Activated CD4-positive, alpha-beta T cell treated with anti-CD3 and anti-CD28 coated beads, Interleukin-2, amount 10 ng/mL, durations not matched to agents 7 days and 5 days (primary cell): ENCODE measurements at regions not wholly inside any gene's neighbourhood (a gene's known extent, or its start where the extent isn't known, plus 50 kb on each side); places are given as distances from the start of the nearest gene placed in this dataset.
"Not testable (repeated sequence)": the region's sequence is repeated elsewhere in the genome, so short reads cannot be mapped to it uniquely, and the experiment has no call there.

Source experiments
- CTCF ChIA-PET: fragments of 350-600 bp; sonication (Branson Sonifier 250); formaldehyde crosslinking; loops from one replicate; lab custom pipeline; 2021; ENCODE audit warnings: antibody characterized with exemption; lab: Charles Lee
- POLR2A ChIA-PET: fragments of 350-600 bp; sonication (Branson Sonifier 250); formaldehyde crosslinking; loops from one replicate; lab custom pipeline; 2021; ENCODE audit warnings: antibody characterized with exemption; lab: Charles Lee
- DNase-seq: peaks from one replicate; pipeline ENCODE4 v3.0.0-alpha.2; 2020
- H3K27ac Mint-ChIP-seq: one replicate; pipeline ENCODE4 v1.8.0; 2021; ENCODE audit warnings: mild to moderate bottlenecking, moderate library complexity, mixed read lengths
- H3K27me3 Mint-ChIP-seq: one replicate; pipeline ENCODE4 v1.8.0; 2021; ENCODE audit warnings: mixed read lengths
- H3K36me3 Mint-ChIP-seq: one replicate; pipeline ENCODE4 v1.8.0; 2021; ENCODE audit warnings: low read depth, mixed read lengths
- H3K4me1 Mint-ChIP-seq: one replicate; pipeline ENCODE4 v1.8.0; 2021; ENCODE audit warnings: mixed read lengths
- H3K4me3 Mint-ChIP-seq: one replicate; pipeline ENCODE4 v1.8.0; 2021; ENCODE audit warnings: mild to moderate bottlenecking, moderate library complexity, mixed read lengths
- H3K9me3 Mint-ChIP-seq: one replicate; pipeline ENCODE4 v1.8.0; 2021; ENCODE audit warnings: mixed read lengths

GRCh38 chr20:50356962-50357782 lies 153.0 kb upstream of the PTPN1 start:
- ChIA-PET POLR2A (interaction anchor here (0.6 kb wide), 1 partner anchor 89 kb away, joined by 3 read pairs; no protein-coding TSS in a partner anchor), CTCF (interaction anchor here (1.1 to 2.0 kb wide), 4 partner anchors 8 to 34 kb away, joined by 3 to 5 read pairs (median 4); no protein-coding TSS in a partner anchor)
- no peaks in the 10 kb centered on the region for H3K9me3 Mint-ChIP-seq

DNA sequence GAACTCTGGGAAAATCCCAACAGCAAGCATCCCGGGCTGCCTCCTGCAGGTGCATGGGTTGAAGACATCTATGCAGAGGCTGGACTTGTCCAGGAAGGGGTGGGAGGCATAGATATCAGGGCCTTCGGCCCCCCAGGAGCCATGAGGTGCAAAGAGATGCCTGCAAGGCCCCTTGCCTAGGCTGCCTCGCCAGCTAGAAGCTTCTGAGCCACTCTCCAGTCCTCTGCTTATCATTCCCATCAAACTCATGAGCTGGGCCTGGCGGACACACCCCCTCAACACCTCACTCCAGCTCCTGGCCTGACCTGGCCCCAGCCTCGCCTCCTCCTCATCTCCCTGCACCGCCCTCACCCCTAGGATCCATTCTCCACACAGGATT lies 152.4 kb upstream of the PTPN1 start:
- ChIA-PET POLR2A (interaction anchor here (0.6 kb wide), 1 partner anchor 90 kb away, joined by 3 read pairs; no protein-coding TSS in a partner anchor), CTCF (interaction anchor here (1.1 to 2.0 kb wide), 2 partner anchors 8 to 10 kb away, joined by 5 read pairs; no protein-coding TSS in a partner anchor)
- DNase-seq: no peak
- H3K27me3 Mint-ChIP-seq: no peaks in the 10 kb centered on the region
- no peaks in the 10 kb centered on the region for H3K9me3 Mint-ChIP-seq
- no peak overlapping the region for H3K27ac Mint-ChIP-seq
- no peaks in the 10 kb centered on the region for H3K36me3 Mint-ChIP-seq
- H3K4me3 Mint-ChIP-seq: no peak overlapping the region
- H3K4me1 Mint-ChIP-seq: peaks cover 10% of the 10 kb centered on the region

More at GRCh38 chr20:50356962-50357782, 153.0 kb upstream of the PTPN1 start:
- Mint-ChIP-seq H3K27ac (no peak overlapping the region), H3K4me1 (peaks cover 15% of the 10 kb centered on the region), H3K27me3 (peaks cover 2% of the 10 kb centered on the region), H3K4me3 (no peak overlapping the region), H3K36me3 (no peaks in the 10 kb centered on the region)
- DNase-seq: no peak

- H3K27me3 Mint-ChIP-seq: no peaks in the 10 kb centered on the region
- DNase-seq: no peak
- no peaks in the 10 kb centered on the region for H3K36me3 Mint-ChIP-seq
- CTCF ChIA-PET: interaction anchor here (1.1 to 2.0 kb wide), 2 partner anchors 9 kb away, joined by 5 read pairs; no protein-coding TSS in a partner anchor
- no peak overlapping the region for H3K4me3 Mint-ChIP-seq
- POLR2A ChIA-PET: no interaction called here
- H3K27ac Mint-ChIP-seq: no peak overlapping the region
- H3K4me1 Mint-ChIP-seq: peaks cover 9% of the 10 kb centered on the region
- H3K9me3 Mint-ChIP-seq: no peaks in the 10 kb centered on the region
Measured at GRCh38 chr20:50358166-50358565, 152.0 kb upstream of the PTPN1 start.

- no peaks in the 10 kb centered on the region for H3K9me3 Mint-ChIP-seq
- CTCF ChIA-PET: no interaction called here
- H3K4me1 Mint-ChIP-seq: peaks cover 2% of the 10 kb centered on the region
Measured at GRCh38 chr20:50358971-50359370, 151.2 kb upstream of the PTPN1 start.

GRCh38 chr20:50359607-50360217 lies 150.5 kb upstream of the PTPN1 start:
- Mint-ChIP-seq H3K27ac (no peak overlapping the region), H3K36me3 (no peaks in the 10 kb centered on the region), H3K27me3 (peaks cover 4% of the 10 kb centered on the region), H3K4me3 (no peak overlapping the region), H3K4me1 (peaks cover 2% of the 10 kb centered on the region), H3K9me3 (no peaks in the 10 kb centered on the region)
- DNase-seq: no peak
- CTCF ChIA-PET: no interaction called here
- POLR2A ChIA-PET: no interaction called here

More at GRCh38 chr20:50358971-50359370, 151.2 kb upstream of the PTPN1 start:
- Mint-ChIP-seq H3K27ac (no peak overlapping the region), H3K4me3 (no peak overlapping the region), H3K36me3 (no peaks in the 10 kb centered on the region), H3K27me3 (no peaks in the 10 kb centered on the region)
- no peak for DNase-seq
- POLR2A ChIA-PET: no interaction called here

DNA sequence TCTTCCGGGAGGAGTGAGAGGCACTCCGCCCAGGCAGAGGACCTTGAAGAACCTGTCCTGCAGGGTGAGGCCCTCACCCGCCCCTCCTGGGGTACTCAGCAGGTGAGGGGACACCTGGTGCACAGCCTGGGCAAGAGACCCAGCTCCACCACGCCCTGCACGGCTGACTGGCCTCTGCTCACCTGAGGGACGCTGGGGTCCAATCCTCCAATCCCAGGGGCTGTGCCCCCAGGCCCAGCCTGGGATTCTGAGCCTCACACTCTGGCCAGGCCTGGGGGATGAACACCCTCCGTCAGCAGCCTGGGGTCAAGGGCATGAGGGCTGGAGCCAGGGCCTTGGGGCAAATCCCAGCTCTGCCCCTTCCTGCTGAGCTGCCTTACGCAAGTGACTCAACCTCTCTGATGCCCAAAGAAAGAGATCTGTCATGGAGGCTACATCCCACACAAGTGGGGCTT lies 149.9 kb upstream of the PTPN1 start:
- ChIA-PET CTCF (no interaction called here), POLR2A (no interaction called here)
- Mint-ChIP-seq H3K27me3 (peaks cover 4% of the 10 kb centered on the region), H3K27ac (no peak overlapping the region), H3K36me3 (no peaks in the 10 kb centered on the region), H3K4me1 (peaks cover 2% of the 10 kb centered on the region), H3K9me3 (no peaks in the 10 kb centered on the region), H3K4me3 (no peak overlapping the region)
- no peak for DNase-seq

- no peak for DNase-seq
- H3K27me3 Mint-ChIP-seq: peaks cover 4% of the 10 kb centered on the region
- no peak overlapping the region for H3K27ac Mint-ChIP-seq
- POLR2A ChIA-PET: no interaction called here
- peaks cover 6% of the 10 kb centered on the region for H3K4me1 Mint-ChIP-seq
- CTCF ChIA-PET: no interaction called here
- no peaks in the 10 kb centered on the region for H3K36me3 Mint-ChIP-seq
- no peak overlapping the region for H3K4me3 Mint-ChIP-seq
- H3K9me3 Mint-ChIP-seq: no peaks in the 10 kb centered on the region
Measured at GRCh38 chr20:50360921-50361320, 149.3 kb upstream of the PTPN1 start.

DNA sequence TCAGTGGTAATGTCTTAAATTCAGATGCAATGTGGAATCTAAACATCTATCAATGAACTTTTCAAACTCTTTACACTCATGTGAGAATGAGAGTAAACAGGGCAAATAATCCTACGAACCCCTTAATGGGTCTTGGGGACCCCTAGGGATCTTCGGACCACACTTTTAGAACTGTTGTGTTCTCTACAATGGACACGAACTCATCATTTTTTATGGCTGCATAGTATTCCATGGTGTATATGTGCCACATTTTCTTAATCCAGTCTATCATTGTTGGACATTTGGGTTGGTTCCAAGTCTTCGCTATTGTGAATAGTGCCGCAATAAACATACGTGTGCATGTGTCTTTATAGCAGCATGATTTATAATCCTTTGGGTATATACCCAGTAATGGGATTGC lies 148.0 kb upstream of the PTPN1 start:
- H3K4me3 Mint-ChIP-seq, H3K27me3 Mint-ChIP-seq, H3K9me3 Mint-ChIP-seq, CTCF ChIA-PET, POLR2A ChIA-PET, H3K36me3 Mint-ChIP-seq, H3K27ac Mint-ChIP-seq, DNase-seq: not testable (repeated sequence)
- H3K4me1 Mint-ChIP-seq: peaks cover 18% of the 10 kb centered on the region

GRCh38 chr20:50363027-50363426 lies 147.2 kb upstream of the PTPN1 start:
- H3K36me3 Mint-ChIP-seq: no peaks in the 10 kb centered on the region
- H3K27ac Mint-ChIP-seq: no peak overlapping the region
- H3K27me3 Mint-ChIP-seq: peaks cover 4% of the 10 kb centered on the region
- no peak overlapping the region for H3K4me3 Mint-ChIP-seq
- peaks cover 23% of the 10 kb centered on the region for H3K4me1 Mint-ChIP-seq
- no peak for DNase-seq
- H3K9me3 Mint-ChIP-seq: no peaks in the 10 kb centered on the region
- ChIA-PET CTCF (interaction anchor here (1.5 to 1.6 kb wide), 3 partner anchors 10 to 20 kb away, joined by 3 to 7 read pairs (median 6); no protein-coding TSS in a partner anchor), POLR2A (interaction anchor here (0.8 kb wide), 1 partner anchor 89 kb away, joined by 4 read pairs; no protein-coding TSS in a partner anchor)

GRCh38 chr20:50363479-50363878 lies 146.7 kb upstream of the PTPN1 start:
- ChIA-PET CTCF (interaction anchor here (1.5 to 1.6 kb wide), 3 partner anchors 10 to 19 kb away, joined by 3 to 7 read pairs (median 6); no protein-coding TSS in a partner anchor), POLR2A (interaction anchor here (0.8 kb wide), 1 partner anchor 89 kb away, joined by 4 read pairs; no protein-coding TSS in a partner anchor)
- Mint-ChIP-seq H3K4me1 (peaks cover 28% of the 10 kb centered on the region), H3K36me3 (no peaks in the 10 kb centered on the region), H3K27me3 (peaks cover 4% of the 10 kb centered on the region), H3K27ac (no peak overlapping the region), H3K4me3 (no peak overlapping the region), H3K9me3 (no peaks in the 10 kb centered on the region)
- DNase-seq: no peak

GRCh38 chr20:50364542-50364941 lies 145.6 kb upstream of the PTPN1 start:
- Mint-ChIP-seq H3K9me3 (no peaks in the 10 kb centered on the region), H3K4me1 (peaks cover 30% of the 10 kb centered on the region), H3K27me3 (peaks cover 4% of the 10 kb centered on the region), H3K27ac (no peak overlapping the region), H3K4me3 (no peak overlapping the region), H3K36me3 (no peaks in the 10 kb centered on the region)
- ChIA-PET CTCF (interaction anchor here (0.6 to 1.6 kb wide), 4 partner anchors 11 to 386 kb away, joined by 3 to 7 read pairs (median 4); no protein-coding TSS in a partner anchor), POLR2A (no interaction called here)
- DNase-seq: no peak

- CTCF ChIA-PET: interaction anchor here (1.0 to 1.3 kb wide), 2 partner anchors 9 to 88 kb away, joined by 3 to 5 read pairs; no protein-coding TSS in a partner anchor
- Mint-ChIP-seq H3K27ac (peak overlapping the region; percentile 84), H3K36me3 (no peaks in the 10 kb centered on the region), H3K9me3 (no peaks in the 10 kb centered on the region), H3K27me3 (peaks cover 4% of the 10 kb centered on the region), H3K4me1 (peaks cover 30% of the 10 kb centered on the region), H3K4me3 (peak overlapping the region; percentile 7)
- POLR2A ChIA-PET: no interaction called here
- peak; percentile 80 for DNase-seq
Measured at GRCh38 chr20:50366270-50367103, 143.7 kb upstream of the PTPN1 start.
